22Rv1 (cell line): ENCODE measurements at regions not wholly inside any gene's neighbourhood (a gene's known extent, or its start where the extent isn't known, plus 50 kb on each side); places are given as distances from the start of the nearest gene placed in this dataset.

Experiments
- CTCF ChIP-seq: fragments of 450-650 bp; IDR thresholded peaks from 2 replicates; pipeline ENCODE4 v1.5.1; 2017; ENCODE audit warnings: mild to moderate bottlenecking
- ZFX ChIP-seq: fragments of 450-650 bp; IDR thresholded peaks from 2 replicates; pipeline ENCODE4 v1.6.1; 2017; ENCODE audit warnings: antibody characterized with exemption, borderline replicate concordance

DNA sequence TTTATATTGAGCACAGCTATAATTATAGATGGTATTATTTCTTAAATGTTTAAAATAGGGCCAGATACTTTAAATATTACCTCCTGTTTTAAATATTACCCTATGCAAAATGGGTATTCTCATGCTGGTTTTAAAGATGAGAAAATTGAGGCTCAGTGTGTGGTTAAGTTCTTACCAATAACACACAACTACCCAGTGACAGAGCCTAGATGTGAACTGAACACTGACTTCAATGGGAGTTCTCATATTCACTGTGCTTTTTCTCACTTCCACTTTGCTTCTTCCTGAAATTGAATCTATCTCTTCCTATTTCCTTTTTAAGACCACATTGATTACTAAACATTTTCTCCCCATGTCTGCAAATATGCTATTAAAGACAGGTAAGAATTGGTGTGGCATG, 135.8 kb upstream of the TUSC1 start:
- no peak for TF ChIP-seq CTCF
- TF ChIP-seq ZFX, result no peak
